HG03520 (cell line): ENCODE measurements at regions not wholly inside any gene's neighbourhood (a gene's known extent, or its start where the extent isn't known, plus 50 kb on each side); places are given as distances from the start of the nearest gene placed in this dataset.
"Not testable (repeated sequence)": the region's sequence is repeated elsewhere in the genome, so short reads cannot be mapped to it uniquely, and the experiment has no call there.

ENCODE experiments used
- ATAC-seq: cut with Tn5 transposase; IDR thresholded peaks from one replicate; pipeline ENCODE4 v1.9.1; 2021; ENCODE audit warnings: mild to moderate bottlenecking, moderate library complexity; ENCODE audit not compliant: unreplicated experiment

DNA sequence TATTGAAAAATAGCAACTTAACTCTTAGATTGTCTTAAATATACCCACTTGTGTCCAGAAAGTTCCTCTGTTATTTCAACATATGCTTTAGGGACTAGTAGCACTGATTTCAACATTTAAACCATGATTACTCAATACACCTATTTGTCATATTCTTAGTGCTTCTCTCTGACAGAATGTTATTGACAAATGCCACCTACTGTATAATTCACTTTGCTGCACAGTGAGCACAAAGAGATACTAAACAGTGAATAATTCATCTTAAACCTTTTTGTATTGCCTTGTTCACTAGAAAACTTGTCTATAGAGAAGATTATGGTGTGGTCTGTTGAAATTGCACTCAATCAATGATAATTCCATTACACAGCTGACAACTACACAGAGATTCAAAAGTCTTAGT, 692.6 kb downstream of the PCDH17 start:
- no peak for ATAC-seq

GRCh38 chr13:58329746-58330145, 698.2 kb downstream of the PCDH17 start:
- ATAC-seq: no peak

GRCh38 chr13:58340895-58341294, 709.4 kb downstream of the PCDH17 start:
- no peak for ATAC-seq

- no peak for ATAC-seq
These were observed 709.8 kb downstream of the PCDH17 start for GRCh38 chr13:58341318-58341717.

- ATAC-seq: no peak
These were observed 711.5 kb downstream of the PCDH17 start for GRCh38 chr13:58343076-58343475.

GRCh38 chr13:58352100-58352499, 720.6 kb downstream of the PCDH17 start:
- ATAC-seq: not testable (repeated sequence)

GRCh38 chr13:58369936-58370335, 738.4 kb downstream of the PCDH17 start:
- ATAC-seq: no peak

DNA sequence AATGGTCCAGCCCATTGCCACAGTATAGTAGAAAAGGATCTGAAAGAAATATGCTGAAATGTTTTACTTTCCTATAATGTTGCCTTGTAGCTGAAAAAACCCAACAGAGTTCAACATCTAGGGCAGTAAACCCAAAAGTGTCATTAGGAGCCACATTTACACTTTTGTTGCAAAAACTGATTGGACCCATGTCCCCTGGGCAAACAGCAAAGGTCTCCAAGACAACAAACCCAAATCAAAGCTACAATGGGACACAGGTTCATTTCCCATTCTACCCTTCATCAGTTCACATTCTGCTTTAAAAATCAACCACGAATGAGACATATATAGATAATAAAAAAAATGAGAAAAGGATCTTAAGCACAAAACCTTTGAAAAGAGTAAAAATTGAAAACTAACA, 744.8 kb downstream of the PCDH17 start:
- no peak for ATAC-seq

DNA sequence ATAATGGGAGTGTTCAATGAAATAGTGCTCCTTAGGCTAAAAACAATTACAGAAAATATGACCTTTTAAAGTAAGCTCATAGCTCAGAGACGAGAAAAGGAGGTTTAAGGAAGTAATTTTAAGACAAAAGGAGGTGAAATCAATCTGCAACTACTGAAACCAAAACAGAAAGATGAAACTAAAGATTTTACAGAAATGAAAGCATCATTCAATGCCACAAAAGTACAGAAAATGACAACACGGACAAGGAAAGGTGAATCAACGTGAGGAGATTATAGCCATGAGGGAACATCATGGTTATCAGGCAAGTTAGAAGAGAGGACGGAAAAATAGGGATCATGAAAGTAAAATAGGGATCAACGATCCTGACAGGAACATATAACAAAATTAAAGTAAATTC, 745.2 kb downstream of the PCDH17 start:
- no peak for ATAC-seq

GRCh38 chr13:58379221-58379620, 747.7 kb downstream of the PCDH17 start:
- no peak for ATAC-seq

DNA sequence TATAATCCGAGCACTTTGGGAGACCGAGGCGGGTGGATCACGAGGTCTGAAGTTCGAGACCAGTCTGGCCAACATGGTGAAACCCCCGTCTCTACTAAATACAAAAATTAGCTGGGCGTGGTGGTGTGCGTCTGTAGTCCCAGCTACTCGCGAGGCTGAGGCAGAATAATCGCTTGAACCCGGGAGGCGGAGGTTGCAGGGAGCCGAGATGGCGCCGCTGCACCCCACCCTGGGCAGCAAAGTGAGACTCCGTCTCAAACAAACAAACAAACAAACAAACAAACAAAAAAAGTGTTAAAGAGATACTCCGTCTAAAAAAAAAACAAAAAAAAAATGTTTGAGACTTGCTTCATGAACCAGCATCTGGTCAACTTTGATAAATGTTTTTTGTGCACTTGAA, 753.8 kb downstream of the PCDH17 start:
- ATAC-seq: not testable (repeated sequence)

DNA sequence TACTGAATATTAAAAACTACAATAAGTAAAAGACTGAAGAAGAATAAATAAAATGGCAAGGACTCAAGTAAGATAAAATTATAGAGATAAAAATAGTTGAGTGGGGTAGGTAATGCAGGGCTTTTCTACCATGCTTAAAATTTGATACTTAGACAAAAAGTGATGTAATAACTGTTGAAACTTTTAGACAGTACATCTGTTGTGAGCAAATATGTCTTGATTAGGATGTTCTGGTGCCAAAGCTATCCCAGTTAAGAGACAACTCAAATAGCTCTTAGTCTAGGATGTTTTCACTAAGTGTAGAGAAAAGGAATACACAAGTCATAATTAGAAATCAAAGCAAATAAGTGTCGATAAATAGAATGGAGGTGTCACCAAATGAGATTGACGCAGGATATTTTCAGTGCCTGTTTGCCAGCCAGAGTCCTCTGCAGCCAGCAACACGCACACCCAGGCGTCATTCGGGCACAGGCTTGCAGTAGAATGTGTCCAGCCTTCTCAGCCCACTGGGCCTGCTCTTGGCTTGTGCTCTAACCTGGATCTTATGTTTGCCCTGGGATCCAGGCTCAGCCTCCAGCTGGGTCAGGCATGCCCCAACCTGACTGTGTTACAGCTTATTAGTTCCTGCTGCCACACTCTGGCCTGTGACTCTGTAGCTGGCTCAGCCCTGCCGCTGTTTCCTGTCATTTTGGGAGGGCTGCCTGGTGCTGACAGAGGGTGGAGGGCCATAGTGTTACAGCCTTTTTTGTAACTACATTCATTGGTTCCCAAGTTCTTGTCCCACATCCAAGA, 766.2 kb downstream of the PCDH17 start:
- no peak for ATAC-seq

- ATAC-seq: no peak
These were observed 767.7 kb downstream of the PCDH17 start for GRCh38 chr13:58399263-58399662.

GRCh38 chr13:58406545-58406944, 775.0 kb downstream of the PCDH17 start:
- ATAC-seq: no peak

DNA sequence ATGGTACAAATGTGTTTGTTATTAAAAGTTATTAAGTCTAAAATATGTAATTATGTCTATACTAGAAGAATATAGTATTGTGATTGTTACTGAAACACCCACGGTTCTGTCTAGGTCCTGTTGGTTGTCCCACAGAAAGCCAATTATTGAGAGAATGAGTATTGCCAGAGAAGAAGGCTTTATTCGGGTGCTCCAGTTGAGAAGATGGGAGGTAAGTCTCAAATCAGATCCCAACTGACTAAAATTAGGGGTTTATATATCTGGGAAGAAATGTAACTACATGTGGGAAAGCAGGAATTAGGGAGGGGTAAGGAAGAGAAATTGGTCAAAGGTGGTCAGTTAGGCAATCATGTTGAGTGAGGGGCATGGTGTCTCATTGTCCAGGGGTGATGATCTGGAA, 798.4 kb downstream of the PCDH17 start:
- ATAC-seq: no peak

- no peak for ATAC-seq
These were observed 803.4 kb downstream of the PCDH17 start for GRCh38 chr13:58434943-58435342.

DNA sequence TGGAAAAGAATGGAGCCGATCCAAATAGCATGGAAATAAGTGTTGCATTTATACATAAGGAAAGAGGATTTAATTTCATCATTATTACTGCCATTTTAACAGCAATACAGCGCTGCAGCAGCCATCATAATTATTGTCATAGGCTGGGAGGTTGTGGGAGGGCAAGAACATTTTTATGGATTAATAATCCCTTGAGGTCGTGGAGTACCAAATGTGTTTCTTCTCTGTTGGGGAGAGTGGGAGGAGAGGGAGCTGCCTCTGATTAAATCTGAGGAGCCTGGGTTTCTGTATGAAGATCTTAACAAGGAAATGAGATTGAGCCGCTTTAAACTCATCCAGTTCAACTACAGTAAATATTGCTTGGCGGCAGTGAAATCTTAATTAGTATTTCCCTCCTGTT, 805.9 kb downstream of the PCDH17 start:
- ATAC-seq: no peak

DNA sequence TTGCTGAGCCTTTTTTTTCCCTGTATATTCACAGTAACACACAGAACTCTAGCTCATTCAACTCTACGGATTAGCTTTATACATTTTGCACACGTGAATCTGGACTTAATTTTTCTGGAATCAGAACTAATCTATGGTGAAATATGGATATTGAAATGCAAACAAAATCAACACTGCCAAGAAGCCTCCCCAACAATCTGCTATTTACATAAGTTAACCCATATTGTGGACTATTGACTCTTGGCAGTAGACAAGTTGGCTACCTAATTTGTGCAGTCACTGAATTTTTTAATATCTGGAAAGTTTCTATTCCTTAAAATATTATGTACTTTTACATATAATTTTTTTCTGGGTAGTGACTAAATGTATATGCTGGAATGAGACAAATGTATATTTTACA, 815.4 kb downstream of the PCDH17 start:
- ATAC-seq: no peak

DNA sequence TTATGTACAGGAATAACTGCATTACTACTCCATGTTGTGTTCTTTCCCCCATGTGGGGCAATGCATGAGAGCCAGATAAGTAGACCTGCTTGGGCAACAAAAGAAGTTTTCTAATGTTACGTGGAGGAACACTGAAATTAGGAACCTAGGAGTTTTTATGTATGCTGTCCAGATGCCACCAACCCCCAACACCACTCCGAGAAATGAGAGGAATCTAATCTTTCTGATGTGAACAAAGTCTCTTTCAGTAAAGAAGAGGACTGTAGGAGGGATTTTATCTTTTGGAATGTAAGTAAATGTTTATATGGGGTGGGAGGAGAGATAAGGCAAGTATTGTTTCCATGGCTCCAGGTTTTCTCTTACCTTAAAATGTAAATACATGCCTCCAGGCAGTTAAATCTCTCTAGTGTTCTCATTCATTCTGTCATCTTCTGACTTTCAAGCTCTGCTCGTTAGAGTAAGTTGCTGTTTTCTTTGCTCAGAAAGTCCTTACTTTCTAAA, 820.6 kb downstream of the PCDH17 start:
- no peak for ATAC-seq

DNA sequence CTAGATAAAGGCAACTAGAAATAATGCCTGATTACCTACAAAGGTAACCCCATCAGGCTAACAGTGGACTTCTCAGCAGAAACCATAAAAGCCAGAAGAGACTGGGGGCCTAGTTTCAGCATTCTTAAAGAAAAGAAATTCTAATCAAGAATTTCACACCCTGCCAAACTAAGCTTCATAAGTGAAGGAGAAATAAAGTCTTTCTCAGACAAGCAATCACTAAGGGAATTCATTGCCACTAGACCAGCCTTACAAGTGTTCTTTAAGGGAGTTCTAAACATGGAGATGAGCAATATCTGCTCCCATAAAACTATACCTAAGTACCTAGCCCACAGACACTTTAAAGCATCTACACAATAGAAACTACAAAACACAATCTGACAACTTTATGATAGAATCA, 823.5 kb downstream of the PCDH17 start:
- no peak for ATAC-seq

- ATAC-seq: no peak
These were observed 829.7 kb downstream of the PCDH17 start for GRCh38 chr13:58461217-58461616.

DNA sequence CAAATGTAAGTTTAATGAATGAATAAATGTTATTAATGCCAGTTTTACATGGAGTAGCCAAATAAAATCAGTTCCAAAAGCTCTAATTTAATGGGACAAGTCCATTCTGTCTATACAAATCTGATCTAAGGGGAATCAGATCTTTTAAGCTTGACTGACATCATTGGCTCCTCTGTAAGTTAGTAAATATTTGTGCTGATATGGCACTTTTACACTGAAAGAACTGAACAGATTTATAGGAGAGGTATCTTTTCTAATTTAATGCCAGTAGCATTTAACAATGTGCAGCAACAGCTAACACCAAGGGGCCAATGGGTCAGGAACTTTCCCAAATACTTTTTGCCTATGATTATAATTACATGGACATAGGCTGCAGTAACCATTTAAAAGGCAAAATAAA, 832.3 kb downstream of the PCDH17 start:
- no peak for ATAC-seq

GRCh38 chr13:58467176-58467575, 835.6 kb downstream of the PCDH17 start:
- ATAC-seq: no peak
